H9 (cell line): ENCODE measurements at regions not wholly inside any gene's neighbourhood (a gene's known extent, or its start where the extent isn't known, plus 50 kb on each side); places are given as distances from the start of the nearest gene placed in this dataset.

ENCODE experiments used
- DNase-seq: peaks from one replicate; pipeline ENCODE4 v3.0.0-alpha.2; 2017
- H2AFZ ChIP-seq: one replicate; pipeline ENCODE4 v1.6.1; 2013; ENCODE audit warnings: mild to moderate bottlenecking, low read length, control low read depth, moderate library complexity
- H2AK5ac ChIP-seq: 2 replicates; pipeline ENCODE4 v1.6.1; 2013; ENCODE audit warnings: low read length, control low read depth, mixed read lengths; ENCODE audit not compliant: insufficient read length
- H2BK120ac ChIP-seq: one replicate; pipeline ENCODE4 v1.6.1; 2013; ENCODE audit warnings: low read depth, mild to moderate bottlenecking, low read length, control low read depth, inconsistent platforms; ENCODE audit not compliant: poor library complexity, severe bottlenecking
- H2BK12ac ChIP-seq: 2 replicates; pipeline ENCODE4 v1.6.1; 2013; ENCODE audit warnings: low read length, control low read depth, mixed read lengths, low read depth; ENCODE audit not compliant: insufficient read length
- H2BK15ac ChIP-seq: 2 replicates; pipeline ENCODE4 v1.6.1; 2013; ENCODE audit warnings: low read depth, low read length, control low read depth
- H2BK20ac ChIP-seq: one replicate; pipeline ENCODE4 v1.6.1; 2013; ENCODE audit warnings: low read depth, mild to moderate bottlenecking, low read length, control low read depth, inconsistent platforms; ENCODE audit not compliant: poor library complexity, severe bottlenecking
- H2BK5ac ChIP-seq: 2 replicates; pipeline ENCODE4 v1.6.1; 2013; ENCODE audit warnings: low read length, control low read depth, mixed read lengths; ENCODE audit not compliant: insufficient read length
- H3K14ac ChIP-seq: 2 replicates; pipeline ENCODE4 v1.6.1; 2013; ENCODE audit warnings: low read length, control low read depth; ENCODE audit not compliant: insufficient read depth
- H3K18ac ChIP-seq: 2 replicates; pipeline ENCODE4 v1.6.1; 2013; ENCODE audit warnings: low read depth, mild to moderate bottlenecking, mixed read lengths, low read length, control low read depth; ENCODE audit not compliant: insufficient read length
- H3K23ac ChIP-seq: 2 replicates; pipeline ENCODE4 v1.6.1; 2013; ENCODE audit warnings: low read length, control low read depth, mixed read lengths, low read depth; ENCODE audit not compliant: insufficient read length
- H3K23me2 ChIP-seq: 2 replicates; pipeline ENCODE4 v1.6.1; 2013; ENCODE audit warnings: low read depth, mild to moderate bottlenecking, mixed read lengths, low read length, control low read depth; ENCODE audit not compliant: insufficient read length, poor library complexity, severe bottlenecking
- H3K27ac ChIP-seq: 2 replicates; pipeline ENCODE4 v1.5.1; 2013; ENCODE audit warnings: low read length, control low read depth, mixed read lengths, low read depth; ENCODE audit not compliant: insufficient read length
- H3K27me3 ChIP-seq: 2 replicates; pipeline ENCODE4 v1.6.1; 2013; ENCODE audit warnings: low read length, control low read depth, inconsistent platforms; ENCODE audit not compliant: insufficient read depth
- H3K4ac ChIP-seq: 2 replicates; pipeline ENCODE4 v1.6.1; 2013; ENCODE audit warnings: low read depth, mild to moderate bottlenecking, control low read depth, inconsistent platforms, low read length, moderate library complexity
- H3K4me1 ChIP-seq: 2 replicates; pipeline ENCODE4 v1.6.1; 2013; ENCODE audit warnings: low read length, control low read depth, inconsistent platforms; ENCODE audit not compliant: insufficient read depth
- H3K4me2 ChIP-seq: 2 replicates; pipeline ENCODE4 v1.6.1; 2013; ENCODE audit warnings: low read length, control low read depth, mixed read lengths; ENCODE audit not compliant: insufficient read length, insufficient read depth
- H3K56ac ChIP-seq: 2 replicates; pipeline ENCODE4 v1.6.1; 2013; ENCODE audit warnings: low read depth, mild to moderate bottlenecking, mixed read lengths, low read length, control low read depth; ENCODE audit not compliant: insufficient read length
- H3K79me1 ChIP-seq: 2 replicates; pipeline ENCODE4 v1.6.1; 2013; ENCODE audit warnings: low read depth, mild to moderate bottlenecking, moderate library complexity, low read length, control low read depth, inconsistent platforms; ENCODE audit not compliant: insufficient read depth, poor library complexity, severe bottlenecking
- H3K79me2 ChIP-seq: 2 replicates; pipeline ENCODE4 v1.6.1; 2013; ENCODE audit warnings: low read length, control low read depth, inconsistent platforms; ENCODE audit not compliant: insufficient read depth
- H3K9ac ChIP-seq: 2 replicates; pipeline ENCODE4 v1.6.1; 2013; ENCODE audit warnings: low read length, control low read depth, mixed read lengths; ENCODE audit not compliant: insufficient read length; ENCODE audit errors: extremely low read depth
- H3K9me3 ChIP-seq: one replicate; pipeline ENCODE4 v1.6.1; 2013; ENCODE audit warnings: low read depth, low read length, inconsistent platforms; ENCODE audit not compliant: control insufficient read depth
- H3T11ph ChIP-seq: one replicate; pipeline ENCODE4 v1.6.1; 2013; ENCODE audit warnings: mild to moderate bottlenecking, low read length, control low read depth, inconsistent platforms
- H4K20me1 ChIP-seq: one replicate; pipeline ENCODE4 v1.6.1; 2013; ENCODE audit not compliant: control insufficient read depth, insufficient read length, insufficient read depth
- H4K5ac ChIP-seq: 2 replicates; pipeline ENCODE4 v1.6.1; 2013; ENCODE audit warnings: low read depth, mild to moderate bottlenecking, mixed read lengths, low read length, control low read depth; ENCODE audit not compliant: insufficient read length
- H4K8ac ChIP-seq: replicated peaks from 2 replicates; pipeline ENCODE4 v1.6.1; 2013; ENCODE audit warnings: low read length, control low read depth, mixed read lengths, low read depth; ENCODE audit not compliant: insufficient read length
- H4K91ac ChIP-seq: 2 replicates; pipeline ENCODE4 v1.6.1; 2013; ENCODE audit warnings: low read depth, mild to moderate bottlenecking, moderate library complexity, mixed read lengths, low read length, control low read depth; ENCODE audit not compliant: insufficient read length
- H3K27ac Mint-ChIP-seq, 3 experiments: 2 replicates in 2 of 3; 3 replicates in 1 of 3; pipeline ENCODE4 v1.8.0; 2020 to 2021; ENCODE audit warnings: mixed read lengths in 3 of 3, mild to moderate bottlenecking in 1 of 3, moderate library complexity in 1 of 3
- H3K27me3 Mint-ChIP-seq: 2 replicates; pipeline ENCODE4 v1.8.0; 2021; ENCODE audit warnings: low read depth, mild to moderate bottlenecking, moderate library complexity, mixed read lengths
- H3K36me3 Mint-ChIP-seq, 3 experiments: 2 replicates in 2 of 3; 3 replicates in 1 of 3; pipeline ENCODE4 v1.8.0; 2020 to 2021; ENCODE audit warnings: low read depth in 3 of 3, mixed read lengths in 3 of 3; ENCODE audit not compliant: insufficient read depth in 1 of 3
- H3K4me1 Mint-ChIP-seq, 2 experiments: 2 replicates each; pipeline ENCODE4 v1.8.0; 2020; ENCODE audit warnings: mixed read lengths in 2 of 2
- H3K4me3 Mint-ChIP-seq, 2 experiments: 2 replicates in 1 of 2; 3 replicates in 1 of 2; pipeline ENCODE4 v1.8.0; 2020 to 2021; ENCODE audit warnings: mild to moderate bottlenecking in 2 of 2, mixed read lengths in 2 of 2, moderate library complexity in 1 of 2
- H3K9me3 Mint-ChIP-seq, 2 experiments: 2 replicates in 1 of 2; 3 replicates in 1 of 2; pipeline ENCODE4 v1.8.0; 2020; ENCODE audit warnings: mild to moderate bottlenecking in 2 of 2, mixed read lengths in 2 of 2, moderate library complexity in 1 of 2
- CTCF ChIP-seq: fragments of 200-600 bp; sonication (generic); conservative IDR thresholded peaks from 3 replicates; pipeline ENCODE4 v1.8.0; 2021; ENCODE audit warnings: antibody characterized with exemption, mild to moderate bottlenecking
- WGBS: extraction: QIAGEN DNeasy Blood & Tissue Kit; methylation state at CpG from one replicate; pipeline ENCODE4 v1.1.7; 2013; ENCODE audit warnings: missing lambda C conversion rate, low lambda C conversion rate, mixed read lengths; ENCODE audit not compliant: insufficient read length; ENCODE audit errors: extremely low coverage; 5-methylcytosine and 5-hydroxymethylcytosine counted together

- H3K9me3 Mint-ChIP-seq, result no peaks in the 10 kb centered on the region
- H3K4me3 Mint-ChIP-seq, result no peak overlapping the region
- Histone ChIP-seq H3K23me2 (no peaks in the 10 kb centered on the region), H2BK15ac (no peak overlapping the region), H2AK5ac (no peak overlapping the region), H3K27ac (no peak overlapping the region), H4K20me1 (no peaks in the 10 kb centered on the region), H2BK120ac (no peak overlapping the region), H4K8ac (no peak overlapping the region), H3K4ac (no peak overlapping the region), H3K79me1 (no peaks in the 10 kb centered on the region), H4K5ac (no peak overlapping the region), H3K27me3 (no peaks in the 10 kb centered on the region), H3K9ac (no peak overlapping the region), H2BK20ac (no peak overlapping the region), H2BK5ac (no peak overlapping the region), H3K4me1 (no peaks in the 10 kb centered on the region), H4K91ac (no peak overlapping the region), H2AFZ (no peak overlapping the region), H3T11ph (no peak overlapping the region), H3K9me3 (no peaks in the 10 kb centered on the region), H3K18ac (no peak overlapping the region), H2BK12ac (no peak overlapping the region), H3K14ac (no peak overlapping the region), H3K4me2 (no peak overlapping the region), H3K79me2 (no peaks in the 10 kb centered on the region), H3K23ac (no peak overlapping the region), H3K56ac (no peak overlapping the region)
- no peak for TF ChIP-seq CTCF
- H3K36me3 Mint-ChIP-seq, result no peaks in the 10 kb centered on the region
- no peak for DNase-seq
- no peaks in the 10 kb centered on the region for H3K4me1 Mint-ChIP-seq
- WGBS, result no CpG with 5 or more reads among the region's 9 CpGs
- H3K27me3 Mint-ChIP-seq, result no peaks in the 10 kb centered on the region
- no peak overlapping the region for H3K27ac Mint-ChIP-seq
These were observed 239.0 kb upstream of the DIAPH2 start for GRCh38 chrX:96445531-96446065.
